GM18873 (cell line): ENCODE measurements at regions not wholly inside any gene's neighbourhood (a gene's known extent, or its start where the extent isn't known, plus 50 kb on each side); places are given as distances from the start of the nearest gene placed in this dataset.

Experiments used
- ATAC-seq: cut with Tn5 transposase; IDR thresholded peaks from one replicate; pipeline ENCODE4 v1.9.1; 2021; ENCODE audit warnings: mild to moderate bottlenecking, moderate library complexity, moderate number of reproducible peaks; ENCODE audit not compliant: unreplicated experiment, low FRiP score

DNA sequence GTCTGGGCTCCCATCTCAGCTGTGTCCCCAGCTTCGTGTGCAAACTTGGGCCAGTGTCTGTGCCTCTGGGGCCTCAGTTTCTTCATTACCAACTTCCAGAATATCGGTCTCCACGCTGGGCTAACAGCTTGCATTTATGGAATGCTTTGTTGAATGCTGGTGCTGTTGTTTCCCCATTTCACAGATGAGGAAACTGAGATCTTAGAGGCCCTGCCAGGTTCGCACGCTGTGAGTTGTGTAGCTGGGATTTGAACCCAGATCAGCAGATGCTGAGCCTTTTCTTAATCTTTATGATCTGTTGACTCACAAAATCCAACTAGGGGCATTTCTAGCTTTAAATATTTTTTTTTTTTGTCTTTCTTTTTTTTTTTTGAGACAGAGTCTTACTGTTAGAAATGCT lies 101.5 kb upstream of the STX18 start:
- no peak for ATAC-seq

DNA sequence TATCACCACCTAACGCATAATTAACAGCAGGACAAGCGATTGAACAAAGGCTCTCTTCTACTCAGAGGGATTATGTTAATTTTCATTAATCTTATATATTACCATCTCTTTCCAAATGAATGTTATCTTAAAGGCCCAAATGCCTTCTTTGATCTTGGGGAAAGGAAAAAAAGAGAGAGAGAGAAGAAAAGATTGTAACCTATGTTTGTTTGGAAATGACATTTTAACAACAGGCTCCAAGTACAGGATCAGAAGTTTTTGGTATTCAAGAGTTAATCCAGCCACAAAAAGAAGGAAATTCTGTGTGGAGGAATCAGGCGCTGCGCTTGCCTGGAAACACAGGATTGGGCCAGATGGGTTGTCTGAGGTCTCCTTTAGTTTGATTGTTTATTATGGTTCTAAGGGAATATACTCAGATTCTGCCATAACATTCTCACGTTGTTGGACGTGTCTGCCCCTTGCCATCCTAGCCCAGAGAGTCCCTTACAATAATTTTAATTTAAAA lies 100.7 kb upstream of the STX18 start:
- no peak for ATAC-seq

GRCh38 chr4:4641661-4642495 lies 100.0 kb upstream of the STX18 start:
- no peak for ATAC-seq

- ATAC-seq: no peak
Observed at GRCh38 chr4:4641254-4641653, 99.4 kb upstream of the STX18 start.

GRCh38 chr4:4640692-4641091 lies 98.8 kb upstream of the STX18 start:
- ATAC-seq: no peak

- no peak for ATAC-seq
Observed at GRCh38 chr4:4639370-4639769, 97.5 kb upstream of the STX18 start.

DNA sequence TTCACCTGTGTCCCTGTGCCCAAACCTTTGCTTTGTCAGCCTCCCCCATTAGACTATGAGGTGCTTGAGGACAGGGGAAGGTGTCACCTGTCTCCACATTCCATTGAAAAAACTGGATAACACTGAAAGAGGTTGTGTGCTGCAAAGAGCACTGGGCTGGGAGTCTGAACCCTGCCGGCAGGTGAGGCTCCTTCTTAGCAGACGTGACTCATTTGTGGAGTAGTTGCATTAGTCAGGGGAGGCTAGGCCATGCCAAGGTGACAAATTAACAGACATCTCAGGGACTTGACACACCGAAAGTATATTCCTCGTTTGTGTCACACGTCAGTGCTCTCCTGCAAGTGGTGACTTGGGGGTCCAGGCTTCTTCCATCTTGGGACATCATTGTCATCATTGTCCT lies 95.9 kb upstream of the STX18 start:
- peak; percentile 62 for ATAC-seq

GRCh38 chr4:4633431-4633830 lies 91.6 kb upstream of the STX18 start:
- ATAC-seq: no peak

GRCh38 chr4:4631150-4631549 lies 89.3 kb upstream of the STX18 start:
- peak; percentile 90 for ATAC-seq

- no peak for ATAC-seq
Observed at GRCh38 chr4:4627906-4628305, 86.1 kb upstream of the STX18 start.

- no peak for ATAC-seq
Observed at GRCh38 chr4:4627111-4627510, 85.3 kb upstream of the STX18 start.

- no peak for ATAC-seq
Observed at GRCh38 chr4:4625488-4625887, 83.6 kb upstream of the STX18 start.

- no peak for ATAC-seq
Observed at GRCh38 chr4:4624276-4624897, 82.5 kb upstream of the STX18 start.

DNA sequence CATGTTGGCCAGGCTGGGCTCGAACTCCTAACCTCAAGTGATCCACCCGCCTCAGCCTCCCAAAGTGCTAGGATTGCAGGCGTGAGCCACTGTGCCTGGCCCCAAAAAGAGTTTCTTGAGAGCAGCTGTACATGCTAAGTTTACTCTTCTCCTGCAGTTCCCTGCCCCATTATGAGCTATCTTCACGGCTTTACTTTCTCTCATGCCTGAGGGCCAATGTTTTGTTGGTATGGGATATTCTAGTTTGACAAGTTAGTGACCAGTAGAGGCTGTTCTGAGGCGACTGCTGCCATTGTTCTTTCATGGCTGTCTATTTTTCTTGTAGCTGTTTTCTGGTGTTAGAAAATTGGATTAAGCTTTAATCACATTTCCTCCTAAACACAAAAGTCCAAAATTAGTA lies 78.0 kb upstream of the STX18 start:
- no peak for ATAC-seq

GRCh38 chr4:4618847-4619246 lies 77.0 kb upstream of the STX18 start:
- no peak for ATAC-seq

DNA sequence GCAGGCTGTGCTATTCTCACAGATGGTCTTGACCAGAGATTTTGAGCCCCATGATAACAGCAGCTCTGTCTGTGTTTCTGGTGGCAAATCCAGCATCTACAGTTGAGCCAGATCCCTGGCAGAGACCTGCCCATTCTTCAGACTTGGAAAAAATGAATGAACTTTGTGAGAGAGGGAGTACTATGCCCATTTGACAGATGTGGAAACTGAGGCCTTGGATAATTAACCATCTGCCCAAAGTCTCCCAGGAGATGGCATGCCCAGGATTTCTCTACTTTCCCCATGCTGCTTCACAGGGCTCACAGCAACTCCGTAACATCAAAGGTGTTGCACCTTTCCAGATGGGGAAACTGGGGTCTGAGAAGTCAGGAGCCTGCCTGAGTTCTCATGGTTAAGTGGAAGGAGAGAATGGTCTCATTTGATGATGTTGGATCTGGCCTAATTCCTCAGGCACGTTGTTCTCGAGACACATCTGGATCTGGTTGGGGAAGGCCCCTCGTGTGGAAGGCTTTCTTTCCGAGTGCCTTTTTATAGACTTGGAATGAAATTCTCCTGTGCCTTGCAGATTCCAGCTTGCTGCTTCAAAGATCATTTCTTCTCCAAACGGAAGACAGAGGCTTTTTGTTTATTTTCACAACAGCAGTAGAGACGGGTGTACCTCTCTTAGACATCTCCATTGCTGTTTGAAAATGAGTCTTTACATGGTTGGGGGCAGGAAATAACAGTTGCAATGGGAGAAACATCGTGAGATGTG lies 73.3 kb upstream of the STX18 start:
- ATAC-seq: no peak

GRCh38 chr4:4613641-4614286 lies 71.9 kb upstream of the STX18 start:
- no peak for ATAC-seq

- ATAC-seq: no peak
Observed at GRCh38 chr4:4613126-4613465, 71.2 kb upstream of the STX18 start.

DNA sequence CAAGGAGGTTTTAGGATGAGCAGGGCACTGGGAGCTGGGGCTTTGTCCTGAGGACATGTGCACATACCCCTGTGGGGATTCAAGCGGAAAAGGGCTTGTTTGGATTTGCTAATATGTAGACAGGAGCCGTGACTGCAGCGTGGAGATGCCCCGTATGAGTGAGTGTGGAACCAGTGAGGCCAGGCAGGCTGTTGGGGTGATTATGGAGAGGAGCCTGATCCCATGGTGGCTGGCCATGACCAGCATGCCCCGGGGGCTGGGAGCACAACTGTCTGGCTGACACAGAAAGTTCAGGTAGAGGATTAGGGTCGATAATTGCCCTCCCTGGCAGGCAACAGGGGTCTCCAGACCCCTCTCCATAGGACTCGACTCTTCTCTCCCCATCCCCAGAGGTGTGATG lies 68.8 kb upstream of the STX18 start:
- ATAC-seq: no peak

- ATAC-seq: no peak
Observed at GRCh38 chr4:4609622-4610334, 67.9 kb upstream of the STX18 start.
